A673 (cell line): ENCODE measurements at regions not wholly inside any gene's neighbourhood (a gene's known extent, or its start where the extent isn't known, plus 50 kb on each side); places are given as distances from the start of the nearest gene placed in this dataset.

Experiments used
- BruUV-seq: library from RNA; stranded (reverse); fragments of 400-500 nt; replicated peaks from 2 replicates; lab custom pipeline; 2021; lab: Mats Ljungman, UMichigan
- CTCF ChIA-PET: fragments of 300-600 bp; sonication (Branson Sonifier 250); formaldehyde crosslinking; loops from one replicate; lab custom pipeline; 2022; ENCODE audit warnings: antibody characterized with exemption; lab: Charles Lee
- POLR2A ChIA-PET: fragments of 300-600 bp; sonication (Branson Sonifier 250); formaldehyde crosslinking; loops from one replicate; lab custom pipeline; 2022; ENCODE audit warnings: antibody characterized with exemption; ENCODE audit not compliant: low non-redundant PET; lab: Charles Lee
- DNase-seq: peaks from one replicate; pipeline ENCODE4 v3.0.0-alpha.2; 2015; ENCODE audit warnings: low spot score
- H3K27ac ChIP-seq: fragments of 200-600 bp; sonication (generic); 2 replicates; pipeline ENCODE4 v1.5.1; 2016; ENCODE audit warnings: mixed run types, low read depth, mild to moderate bottlenecking, mixed read lengths, antibody characterized with exemption, low read length; ENCODE audit not compliant: poor library complexity, severe bottlenecking
- H3K27me3 ChIP-seq: fragments of 200-600 bp; sonication (generic); replicated peaks from 2 replicates; pipeline ENCODE4 v1.6.1; 2017; ENCODE audit warnings: mixed run types, low read depth, mild to moderate bottlenecking, mixed read lengths, antibody characterized with exemption, low read length; ENCODE audit not compliant: insufficient read depth, poor library complexity
- H3K36me3 ChIP-seq: fragments of 200-600 bp; sonication (generic); 2 replicates; pipeline ENCODE4 v1.6.1; 2016; ENCODE audit warnings: mixed run types, mild to moderate bottlenecking, mixed read lengths, antibody characterized with exemption, low read length; ENCODE audit not compliant: insufficient read depth, poor library complexity, severe bottlenecking
- H3K4me1 ChIP-seq: fragments of 200-600 bp; sonication (generic); 2 replicates; pipeline ENCODE4 v1.6.1; 2017; ENCODE audit warnings: mixed run types, mild to moderate bottlenecking, mixed read lengths, antibody characterized with exemption, low read length; ENCODE audit not compliant: insufficient read depth, poor library complexity, severe bottlenecking
- H3K4me3 ChIP-seq: fragments of 200-600 bp; sonication (generic); 2 replicates; pipeline ENCODE4 v1.5.1; 2016; ENCODE audit warnings: low read depth, mixed run types, mild to moderate bottlenecking, mixed read lengths, low read length; ENCODE audit not compliant: poor library complexity, severe bottlenecking
- H3K9me3 ChIP-seq: fragments of 200-600 bp; sonication (generic); 2 replicates; pipeline ENCODE4 v1.6.1; 2016; ENCODE audit warnings: mixed run types, low read depth, mild to moderate bottlenecking, mixed read lengths, antibody characterized with exemption, low read length; ENCODE audit not compliant: poor library complexity, severe bottlenecking
- CTCF ChIP-seq: fragments of 300-800, 200-600 bp; sonication (generic); conservative IDR thresholded peaks from 2 replicates; pipeline ENCODE4 v1.5.1; 2017; ENCODE audit warnings: low read depth, mild to moderate bottlenecking, antibody characterized with exemption, low read length, moderate library complexity, mixed read lengths
- EZH2 ChIP-seq: fragments of 200-600 bp; sonication (generic); IDR thresholded peaks from 2 replicates; pipeline ENCODE4 v1.6.1; 2017; ENCODE audit warnings: borderline replicate concordance, low read depth, mild to moderate bottlenecking, mixed read lengths, antibody characterized with exemption, low read length; ENCODE audit not compliant: poor library complexity, severe bottlenecking
- intact Hi-C: fragments of 100-400 bp; cut with micrococcal nuclease; formaldehyde crosslinking; loops from one replicate; pipeline ENCODE4 v1.10.0; 2022; ENCODE audit not compliant: unreplicated experiment

- no peak for TF ChIP-seq CTCF
- TF ChIP-seq EZH2, result no peak
- H3K9me3 ChIP-seq, result no peaks in the 10 kb centered on the region
- no TSS peak for BruUV-seq
- POLR2A ChIA-PET, result no interaction called here
- DNase-seq, result no peak
- intact Hi-C loops, result no loop called here
- H3K27ac ChIP-seq, result no peak overlapping the region
- no peaks in the 10 kb centered on the region for H3K36me3 ChIP-seq
- no peak overlapping the region for H3K4me3 ChIP-seq
- CTCF ChIA-PET, result no interaction called here
- H3K27me3 ChIP-seq, result no peaks in the 10 kb centered on the region
- H3K4me1 ChIP-seq, result no peaks in the 10 kb centered on the region
These were observed 71.3 kb upstream of the TBL1X start for GRCh38 chrX:9393571-9393970.

DNA sequence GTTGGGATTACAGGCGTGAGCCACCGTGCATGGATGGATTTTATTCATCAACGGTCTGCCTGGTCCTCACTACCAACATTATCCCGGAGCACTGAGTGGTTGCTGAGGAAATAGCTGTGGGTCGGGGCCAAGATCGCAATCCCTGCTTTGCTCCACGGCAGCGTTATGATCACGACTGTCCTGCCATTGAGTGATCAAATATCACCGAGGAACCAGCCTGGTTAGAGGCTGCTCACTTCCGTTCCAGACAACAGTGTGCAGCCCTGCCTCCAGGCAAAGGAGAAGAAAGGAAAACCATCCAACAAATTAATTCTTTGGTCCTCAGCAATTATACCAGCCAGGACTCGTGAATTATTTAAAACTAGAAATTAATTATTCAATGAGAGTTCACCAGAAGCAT lies 70.6 kb upstream of the TBL1X start:
- no TSS peak for BruUV-seq
- no peaks in the 10 kb centered on the region for H3K4me1 ChIP-seq
- no peaks in the 10 kb centered on the region for H3K27me3 ChIP-seq
- no peak overlapping the region for H3K27ac ChIP-seq
- DNase-seq, result no peak
- no peaks in the 10 kb centered on the region for H3K9me3 ChIP-seq
- POLR2A ChIA-PET, result no interaction called here
- no peak overlapping the region for H3K4me3 ChIP-seq
- no peak for TF ChIP-seq CTCF
- no peak for TF ChIP-seq EZH2
- no peaks in the 10 kb centered on the region for H3K36me3 ChIP-seq
- intact Hi-C loops, result no loop called here
- CTCF ChIA-PET, result no interaction called here

GRCh38 chrX:9396930-9397329 lies 67.9 kb upstream of the TBL1X start:
- no peak for DNase-seq
- ChIA-PET POLR2A (no interaction called here), CTCF (no interaction called here)
- Histone ChIP-seq H3K27me3 (no peaks in the 10 kb centered on the region), H3K27ac (no peak overlapping the region), H3K4me1 (no peaks in the 10 kb centered on the region), H3K36me3 (no peaks in the 10 kb centered on the region), H3K9me3 (no peaks in the 10 kb centered on the region), H3K4me3 (no peak overlapping the region)
- BruUV-seq, result no TSS peak
- TF ChIP-seq EZH2 (no peak), CTCF (no peak)
- intact Hi-C loops, result no loop called here
